ENCODE measurements at regions not wholly inside any gene's neighbourhood (a gene's known extent, or its start where the extent isn't known, plus 50 kb on each side); places are given as distances from the start of the nearest gene placed in this dataset.

- Histone ChIP-seq H3K9me3 (replicated peaks; ENCODE audit: control insufficient read depth, insufficient read depth, low read length) (no peaks in the 10 kb centered on the region), H4K20me1 (ENCODE audit: control insufficient read depth, insufficient read depth) (no peaks in the 10 kb centered on the region), H3K27me3 (replicated peaks in 1 of 2; ENCODE audit: control insufficient read depth in 2 of 2, insufficient read depth in 2 of 2, low read length in 1 of 2) (peaks cover 0 to 2% of the 10 kb centered on the region in 2 experiments; a peak in 2 of 4 replicates), H3K4me1 (ENCODE audit: control insufficient read depth, insufficient read depth, low read length) (no peaks in the 10 kb centered on the region), H2AFZ (ENCODE audit: control insufficient read depth, low read depth, low read length) (no peak overlapping the region), H3K27ac (ENCODE audit: control insufficient read depth, insufficient read depth) (no peak overlapping the region), H3K4me2 (ENCODE audit: control insufficient read depth, insufficient read depth) (no peak overlapping the region), H3K79me2 (ENCODE audit: control insufficient read depth, insufficient read depth, low read length) (no peaks in the 10 kb centered on the region), H3K4me3 (no peak overlapping the region), H3K36me3 (ENCODE audit: control insufficient read depth in 2 of 2, insufficient read depth in 2 of 2, low read length in 1 of 2) (no peaks in the 10 kb centered on the region), H3K9ac (ENCODE audit: control insufficient read depth, insufficient read depth, low read length) (no peak overlapping the region)
- RAD21 ChIA-PET (ENCODE audit: unreplicated experiment), result interaction anchor here (0.6 kb wide), 1 partner anchor 475 kb away, joined by 3 read pairs; no protein-coding TSS in a partner anchor
- ATAC-seq, result no peak
- no TSS peak for BruUV-seq (replicated peaks)
- TF ChIP-seq RAD21 (IDR thresholded peaks at IDR 0.05; ENCODE audit: insufficient read depth, low read depth, low read length) (no peak), MYB (IDR thresholded peaks at IDR 0.05; ENCODE audit: borderline replicate concordance, low read depth, low read length) (no peak), PKNOX1 (IDR thresholded peaks at IDR 0.05) (no peak), MYC (IDR thresholded peaks at IDR 0.05; ENCODE audit: insufficient read depth, insufficient read length, insufficient replicate concordance, low read length, severe bottlenecking) (no peak), SIX5 (IDR thresholded peaks at IDR 0.05; ENCODE audit: low read depth, low read length, severe bottlenecking) (no peak), SKIL (IDR thresholded peaks at IDR 0.05; ENCODE audit: low read depth, poor library complexity, severe bottlenecking) (no peak), EGR1 (IDR thresholded peaks at IDR 0.05; ENCODE audit: borderline replicate concordance in 1 of 2, low read depth in 2 of 2, low read length in 2 of 2) (no peak), BMI1 (IDR thresholded peaks at IDR 0.05; ENCODE audit: borderline replicate concordance) (no peak), SMARCA5 (IDR thresholded peaks at IDR 0.05) (no peak), ZBTB11 (CRISPR knock-in tag; IDR thresholded peaks at IDR 0.05) (no peak), LARP7 (IDR thresholded peaks at IDR 0.05) (no peak), ZBTB40 (IDR thresholded peaks at IDR 0.05; ENCODE audit: borderline replicate concordance) (no peak)
- CTCF ChIA-PET, result no interaction called here
- DNase-seq (ENCODE audit: low read depth, low spot score), result no peak
- no peak for FAIRE-seq
- in situ Hi-C loops (cut with MboI), result no loop called here
- POLR2A ChIA-PET, result no interaction called here
- intact Hi-C loops (cut with micrococcal nuclease; ENCODE audit: unreplicated experiment), result no loop called here
- 0% methylated on average over 3 of the region's 3 CpGs for WGBS (ENCODE audit: insufficient coverage, insufficient replicate concordance, low lambda C conversion rate, missing lambda C conversion rate)
- SMC1A ChIA-PET (ENCODE audit: uncharacterized antibody, unreplicated experiment), result interaction anchor here (1.0 kb wide), 1 partner anchor 17 kb away, joined by 3 read pairs; no protein-coding TSS in a partner anchor
Observed at GRCh38 chr20:57025261-57025660, 241.2 kb downstream of the BMP7 start.
